K562 (cell line): ENCODE measurements at regions not wholly inside any gene's neighbourhood (a gene's known extent, or its start where the extent isn't known, plus 50 kb on each side); places are given as distances from the start of the nearest gene placed in this dataset.

Experiments used
- ATF1 ChIP-seq, 2 experiments: fragments of 450-650 bp in 1 of 2; IDR thresholded peaks; 2 replicates each; pipeline ENCODE4 v1.6.1; 2016; ENCODE audit warnings: missing compliant biosample characterization in 1 of 2, missing genetic modification characterization in 1 of 2
- CBX3 ChIP-seq, 2 experiments: IDR thresholded peaks; 1 replicate in 1 of 2; 2 replicates in 1 of 2; pipeline ENCODE4 v1.6.1; 2012; ENCODE audit warnings: inconsistent platforms in 2 of 2, low read length in 2 of 2, borderline replicate concordance in 1 of 2, control low read depth in 1 of 2
- HIVEP1 ChIP-seq: fragments of 250-450 bp; sonication (Bioruptor Pico); IDR thresholded peaks from 2 replicates; pipeline ENCODE4 v1.4.0; 2020; ENCODE audit warnings: mild to moderate bottlenecking
- PBX2 ChIP-seq, 2 experiments: IDR thresholded peaks in 1 of 2; conservative IDR thresholded peaks in 1 of 2; 2 replicates each; pipeline ENCODE4 v1.6.1; 2016; ENCODE audit warnings: low read depth in 2 of 2, mild to moderate bottlenecking in 1 of 2, missing compliant biosample characterization in 1 of 2, missing genetic modification characterization in 1 of 2, moderate library complexity in 1 of 2
- POU5F1 ChIP-seq: fragments of 150-350 bp; IDR thresholded peaks from 2 replicates; pipeline ENCODE4 v1.6.1; 2014; ENCODE audit warnings: borderline replicate concordance, low read length, low read depth, mild to moderate bottlenecking; ENCODE audit not compliant: partially characterized antibody
- RCOR1 ChIP-seq, 2 experiments: IDR thresholded peaks; 2 replicates each; pipeline ENCODE4 v1.6.1; 2012; ENCODE audit warnings: low read depth in 2 of 2, low read length in 2 of 2, borderline replicate concordance in 1 of 2, improper control_type of control experiment in 1 of 2
- SP1 ChIP-seq: sonication (generic); formaldehyde crosslinking; IDR thresholded peaks from 2 replicates; pipeline ENCODE4 v1.8.1; 2022; ENCODE audit warnings: mild to moderate bottlenecking, missing genetic modification reagents
- THRB ChIP-seq: fragments of 450-650 bp; formaldehyde crosslinking; conservative IDR thresholded peaks from 2 replicates; pipeline ENCODE4 v1.4.0; 2022; ENCODE audit warnings: mild to moderate bottlenecking, missing genetic modification characterization
- XRCC5 ChIP-seq: fragments of 200-400 bp; formaldehyde crosslinking; IDR thresholded peaks from 2 replicates; pipeline ENCODE4 v1.6.1; 2017; ENCODE audit warnings: low read depth, mild to moderate bottlenecking, low read length
- ZKSCAN3 ChIP-seq: fragments of 250-450 bp; sonication (Bioruptor Pico); IDR thresholded peaks from 2 replicates; pipeline ENCODE4 v1.4.0; 2020

- no peak for TF ChIP-seq PBX2 (CRISPR knock-in tag; IDR thresholded peaks at IDR 0.05; ENCODE audit: low read depth)
- peak; percentile 70 for TF ChIP-seq PBX2 (tag; conservative IDR thresholded peaks at IDR 0.05; ENCODE audit: low read depth)
- no peak for TF ChIP-seq ZKSCAN3
- TF ChIP-seq RCOR1 (IDR thresholded peaks at IDR 0.05; ENCODE audit: borderline replicate concordance in 1 of 2, low read depth in 2 of 2, low read length in 2 of 2) = no peak
- no peak for TF ChIP-seq XRCC5
- no peak for TF ChIP-seq POU5F1
- TF ChIP-seq SP1 = no peak; the same call in 1 of the 2 replicates
- no peak for TF ChIP-seq ATF1 (CRISPR knock-in tag; IDR thresholded peaks at IDR 0.05)
- peak; percentile 34; the same call in 1 of the 2 replicates for TF ChIP-seq ATF1 (tag; IDR thresholded peaks at IDR 0.05)
- TF ChIP-seq HIVEP1 = no peak
- no peak for TF ChIP-seq THRB (CRISPR knock-in tag)
- TF ChIP-seq CBX3 (IDR thresholded peaks at IDR 0.05; ENCODE audit: borderline replicate concordance in 1 of 2, low read length in 2 of 2) = 0 out of 3 replicates have a peak, but pooled peaks of 1 of the 2 experiments have one; percentile 12
These were observed 120.0 kb downstream of the UQCRFS1 start (continued) for GRCh38 chr19:29092712-29093552.
